ENCODE measurements at regions not wholly inside any gene's neighbourhood (a gene's known extent, or its start where the extent isn't known, plus 50 kb on each side); places are given as distances from the start of the nearest gene placed in this dataset.

GRCh38 chr2:235303499-235304291 lies 190.1 kb upstream of the AGAP1 start:
- TF ChIP-seq CTCF (IDR thresholded peaks at IDR 0.05; ENCODE audit: low read depth, low read length, poor library complexity, severe bottlenecking) (peak; percentile 18), EZH2phosphoT487 (IDR thresholded peaks at IDR 0.05; ENCODE audit: borderline replicate concordance, low read length) (no peak)

All from DOHH2 (cell line).